NCI-H2196 (cell line): ENCODE measurements at regions not wholly inside any gene's neighbourhood (a gene's known extent, or its start where the extent isn't known, plus 50 kb on each side); places are given as distances from the start of the nearest gene placed in this dataset.

ENCODE experiments used
- DNase-seq: peaks from one replicate; lab custom pipeline; 2025; ENCODE audit not compliant: unreplicated experiment; lab: John Stamatoyannopoulos, UW

GRCh38 chr11:127470306-127470884 is 469.8 kb upstream of the KIRREL3 start:
- no peak for DNase-seq

- DNase-seq: no peak
Observed at GRCh38 chr11:127464325-127464724, 463.8 kb upstream of the KIRREL3 start.

- no peak for DNase-seq
Observed at GRCh38 chr11:127462065-127462344, 461.4 kb upstream of the KIRREL3 start.

GRCh38 chr11:127461241-127462064 is 460.9 kb upstream of the KIRREL3 start:
- DNase-seq: no peak

- no peak for DNase-seq
Observed at GRCh38 chr11:127458561-127458960, 458.0 kb upstream of the KIRREL3 start.

- DNase-seq: no peak
Observed at GRCh38 chr11:127454856-127455255, 454.3 kb upstream of the KIRREL3 start.

- DNase-seq: no peak
Observed at GRCh38 chr11:127452533-127452932, 452.0 kb upstream of the KIRREL3 start.

- DNase-seq: no peak
Observed at GRCh38 chr11:127451861-127452260, 451.3 kb upstream of the KIRREL3 start.

- no peak for DNase-seq
Observed at GRCh38 chr11:127448101-127448500, 447.5 kb upstream of the KIRREL3 start.

GRCh38 chr11:127445476-127445875 is 444.9 kb upstream of the KIRREL3 start:
- no peak for DNase-seq

GRCh38 chr11:127443297-127443696 is 442.7 kb upstream of the KIRREL3 start:
- no peak for DNase-seq

GRCh38 chr11:127440616-127441015 is 440.0 kb upstream of the KIRREL3 start:
- DNase-seq: no peak

- no peak for DNase-seq
Observed at GRCh38 chr11:127425281-127425680, 424.7 kb upstream of the KIRREL3 start.

- no peak for DNase-seq
Observed at GRCh38 chr11:127424661-127425060, 424.1 kb upstream of the KIRREL3 start.

GRCh38 chr11:127420139-127420538 is 419.6 kb upstream of the KIRREL3 start:
- no peak for DNase-seq

GRCh38 chr11:127412722-127413380 is 412.3 kb upstream of the KIRREL3 start:
- no peak for DNase-seq

GRCh38 chr11:127412234-127412633 is 411.7 kb upstream of the KIRREL3 start:
- DNase-seq: no peak

GRCh38 chr11:127411283-127411682 is 410.7 kb upstream of the KIRREL3 start:
- no peak for DNase-seq

GRCh38 chr11:127395034-127395433 is 394.5 kb upstream of the KIRREL3 start:
- DNase-seq: no peak

GRCh38 chr11:127393460-127393997 is 393.0 kb upstream of the KIRREL3 start:
- DNase-seq: no peak

GRCh38 chr11:127392575-127392974 is 392.0 kb upstream of the KIRREL3 start:
- DNase-seq: no peak

GRCh38 chr11:127390465-127390864 is 389.9 kb upstream of the KIRREL3 start:
- no peak for DNase-seq
